Left colon (tissue), 2 donors: ENCODE measurements at regions not wholly inside any gene's neighbourhood (a gene's known extent, or its start where the extent isn't known, plus 50 kb on each side); places are given as distances from the start of the nearest gene placed in this dataset.

Experiments used
- ATAC-seq: fragments of 200-7000 bp; cut with Tn5 transposase; one replicate; pipeline ENCODE4 v1.9.1; 2020; ENCODE audit warnings: mild to moderate bottlenecking, moderate library complexity
- DNase-seq, 2 donors: peaks; one replicate each; pipeline ENCODE4 v3.0.0-alpha.2; 2020
- intact Hi-C, 2 donors: fragments of 100-400 bp; cut with DNase I in 1 of 2; cut with micrococcal nuclease in 1 of 2; formaldehyde crosslinking; loops; one replicate each; pipeline versions ENCODE4 v1.11.2 to v1.14.0; 2022; cut with DNase I, micrococcal nuclease
- donor health status: DM: no; HTN: no; CAD: no.
- donor health status: DM: yes; HTN: yes; CAD: no.

- ATAC-seq (no peak), DNase-seq (no peak)
- intact Hi-C loops, result no loop called here
Observed at GRCh38 chr3:76367281-76367680, 581.9 kb upstream of the ZNF717 start.

GRCh38 chr3:76369170-76369569 is 583.8 kb upstream of the ZNF717 start:
- ATAC-seq, result no peak
- intact Hi-C loops, result no loop called here
- no peak for DNase-seq

- DNase-seq, result no peak
- intact Hi-C loops, result no loop called here
- ATAC-seq, result no peak
Observed at GRCh38 chr3:76370749-76371520, 585.6 kb upstream of the ZNF717 start.

- ATAC-seq (no peak), DNase-seq (no peak)
- intact Hi-C loops, result no loop called here
Observed at GRCh38 chr3:76372497-76372896, 587.1 kb upstream of the ZNF717 start.

- no peak for DNase-seq
- no peak for ATAC-seq
- intact Hi-C loops, result no loop called here
Observed at GRCh38 chr3:76377074-76377473, 591.7 kb upstream of the ZNF717 start.

GRCh38 chr3:76378789-76379188 is 593.4 kb upstream of the ZNF717 start:
- intact Hi-C loops, result no loop called here
- ATAC-seq (no peak), DNase-seq (no peak)

- DNase-seq (no peak), ATAC-seq (no peak)
- intact Hi-C loops, result no loop called here
Observed at GRCh38 chr3:76383781-76384180, 598.4 kb upstream of the ZNF717 start.

GRCh38 chr3:76387000-76387399 is 601.7 kb upstream of the ZNF717 start:
- intact Hi-C loops, result no loop called here
- ATAC-seq, result no peak

GRCh38 chr3:76400141-76400540 is 614.8 kb upstream of the ZNF717 start:
- DNase-seq, result no peak
- ATAC-seq, result no peak
- intact Hi-C loops, result no loop called here

More at GRCh38 chr3:76387000-76387399, 601.7 kb upstream of the ZNF717 start:
- no peak for DNase-seq

GRCh38 chr3:76402926-76403325 is 617.6 kb upstream of the ZNF717 start:
- no peak for DNase-seq
- ATAC-seq, result no peak
- intact Hi-C loops, result no loop called here

- ATAC-seq, result no peak
- DNase-seq, result no peak
- intact Hi-C loops, result no loop called here
Observed at GRCh38 chr3:76403556-76403955, 618.2 kb upstream of the ZNF717 start.

- intact Hi-C loops, result no loop called here
- ATAC-seq (no peak), DNase-seq (no peak)
Observed at GRCh38 chr3:76405196-76405595, 619.8 kb upstream of the ZNF717 start.

GRCh38 chr3:76410762-76411281 is 625.5 kb upstream of the ZNF717 start:
- ATAC-seq (no peak), DNase-seq (no peak)
- intact Hi-C loops, result no loop called here

- intact Hi-C loops, result no loop called here
- ATAC-seq (no peak), DNase-seq (no peak)
Observed at GRCh38 chr3:76415384-76415783, 624.5 kb upstream of the ROBO2 start.

GRCh38 chr3:76429581-76430177 is 610.2 kb upstream of the ROBO2 start:
- ATAC-seq (no peak), DNase-seq (peak in 1 of 2 donors; percentile 26)
- intact Hi-C loops, result no loop called here

GRCh38 chr3:76432396-76432795 is 607.5 kb upstream of the ROBO2 start:
- intact Hi-C loops, result no loop called here
- DNase-seq (no peak), ATAC-seq (no peak)

- ATAC-seq, result no peak
- intact Hi-C loops, result no loop called here
Observed at GRCh38 chr3:76436894-76437293, 603.0 kb upstream of the ROBO2 start.

GRCh38 chr3:76438971-76439370 is 600.9 kb upstream of the ROBO2 start:
- ATAC-seq, result no peak
- DNase-seq, result no peak
- intact Hi-C loops, result no loop called here

More at GRCh38 chr3:76436894-76437293, 603.0 kb upstream of the ROBO2 start:
- no peak for DNase-seq

GRCh38 chr3:76442374-76442915 is 597.5 kb upstream of the ROBO2 start:
- intact Hi-C loops, result no loop called here
- no peak for DNase-seq
- no peak for ATAC-seq

GRCh38 chr3:76456322-76456721 is 583.6 kb upstream of the ROBO2 start:
- no peak for ATAC-seq
- intact Hi-C loops, result no loop called here
- DNase-seq, result no peak
